GM12878 (cell line): ENCODE measurements at regions not wholly inside any gene's neighbourhood (a gene's known extent, or its start where the extent isn't known, plus 50 kb on each side); places are given as distances from the start of the nearest gene placed in this dataset.

Experiments used
- ATAC-seq: fragments of 200-7000 bp; cut with Tn5 transposase; 3 replicates; pipeline ENCODE4 v1.9.1; 2020; ENCODE audit warnings: mild to moderate bottlenecking, moderate library complexity
- BruUV-seq: library from RNA; stranded (reverse); fragments of 400-500 nt; replicated peaks from 2 replicates; lab custom pipeline; 2021; lab: Mats Ljungman, UMichigan
- CTCF ChIA-PET: fragments of 300-600 bp; sonication (Branson Sonifier 250); formaldehyde crosslinking; extraction: SDS; loops from one replicate; lab custom pipeline; 2021; ENCODE audit warnings: inconsistent platforms; lab: Yijun Ruan, JAX
- POLR2A ChIA-PET: fragments of 350-600 bp; formaldehyde crosslinking; extraction: SDS; loops from one replicate; lab custom pipeline; 2021; ENCODE audit warnings: inconsistent platforms; lab: Charles Lee
- RAD21 ChIA-PET: fragments of 300-600 bp; sonication (Branson Sonifier 250); formaldehyde crosslinking; loops from one replicate; lab custom pipeline; 2023; ENCODE audit warnings: antibody characterized with exemption; ENCODE audit not compliant: unreplicated experiment; lab: Charles Lee
- SMC1A ChIA-PET: fragments of 300-600 bp; sonication (Branson Sonifier 250); formaldehyde crosslinking; loops from one replicate; lab custom pipeline; 2023; ENCODE audit not compliant: unreplicated experiment, uncharacterized antibody; lab: Charles Lee
- DNase-seq: peaks from one replicate; pipeline ENCODE4 v3.0.0-alpha.2; 2011; ENCODE audit warnings: low read depth, low spot score
- FAIRE-seq: peaks from 3 replicates; lab custom pipeline; 2011; peaks lifted over from hg19 to GRCh38; lab: Jason Lieb, UNC
- H2AFZ ChIP-seq: 2 replicates; pipeline ENCODE4 v1.6.0; 2011; ENCODE audit warnings: low read depth, low read length, control low read depth; ENCODE audit not compliant: control insufficient read depth
- H3K27ac ChIP-seq: 2 replicates; pipeline ENCODE4 v1.5.1; 2011; ENCODE audit warnings: control low read depth; ENCODE audit not compliant: control insufficient read depth, insufficient read depth
- H3K27me3 ChIP-seq, 2 experiments: replicated peaks in 1 of 2; 2 replicates each; pipeline versions ENCODE4 v1.6.0 to v1.6.1; 2011; ENCODE audit warnings: low read length in 1 of 2; ENCODE audit not compliant: control insufficient read depth in 2 of 2, insufficient read depth in 2 of 2
- H3K36me3 ChIP-seq, 2 experiments: 2 replicates each; pipeline ENCODE4 v1.5.1; 2011; ENCODE audit warnings: low read length in 1 of 2; ENCODE audit not compliant: control insufficient read depth in 2 of 2, insufficient read depth in 2 of 2
- H3K4me1 ChIP-seq: 2 replicates; pipeline ENCODE4 v1.6.1; 2011; ENCODE audit warnings: mild to moderate bottlenecking, low read length, moderate library complexity, mixed read lengths; ENCODE audit not compliant: control insufficient read depth, insufficient read depth
- H3K4me2 ChIP-seq: 2 replicates; pipeline ENCODE4 v1.6.0; 2011; ENCODE audit warnings: control low read depth; ENCODE audit not compliant: control insufficient read depth, insufficient read depth
- H3K4me3 ChIP-seq: fragments of 200-600 bp; sonication (generic); 2 replicates; pipeline ENCODE4 v1.5.1; 2016
- H3K79me2 ChIP-seq: 2 replicates; pipeline ENCODE4 v1.6.0; 2011; ENCODE audit warnings: low read length; ENCODE audit not compliant: control insufficient read depth, insufficient read depth
- H3K9ac ChIP-seq: 2 replicates; pipeline ENCODE4 v1.8.0; 2011; ENCODE audit warnings: low read length, control low read depth, mixed read lengths; ENCODE audit not compliant: control insufficient read depth, insufficient read depth
- H3K9me3 ChIP-seq: replicated peaks from 3 replicates; pipeline ENCODE4 v1.5.1; 2011; ENCODE audit warnings: mild to moderate bottlenecking, low read length; ENCODE audit not compliant: control insufficient read depth, insufficient read depth
- H4K20me1 ChIP-seq: 2 replicates; pipeline ENCODE4 v1.6.0; 2011; ENCODE audit not compliant: control insufficient read depth, insufficient read depth
- ATF2 ChIP-seq: IDR thresholded peaks from 2 replicates; pipeline ENCODE4 v1.6.1; 2012; ENCODE audit warnings: low read length, inconsistent platforms
- CREM ChIP-seq: IDR thresholded peaks from 2 replicates; pipeline ENCODE4 v1.6.1; 2014; ENCODE audit warnings: antibody characterized with exemption, low read depth
- E4F1 ChIP-seq: fragments of 450-650 bp; IDR thresholded peaks from 2 replicates; pipeline ENCODE4 v1.6.1; 2018; ENCODE audit warnings: borderline replicate concordance, mild to moderate bottlenecking; ENCODE audit not compliant: partially characterized antibody
- ELK1 ChIP-seq: IDR thresholded peaks from 2 replicates; pipeline ENCODE4 v1.6.1; 2012; ENCODE audit warnings: low read depth, low read length, improper control_type of control experiment
- KDM1A ChIP-seq: fragments of 200-600 bp; sonication (generic); IDR thresholded peaks from 2 replicates; pipeline ENCODE4 v1.6.1; 2016; ENCODE audit warnings: borderline replicate concordance
- KLF5 ChIP-seq: fragments of 450-650 bp; IDR thresholded peaks from 2 replicates; pipeline ENCODE4 v1.6.1; 2014; ENCODE audit warnings: mild to moderate bottlenecking; ENCODE audit not compliant: partially characterized antibody
- MAX ChIP-seq: IDR thresholded peaks from 2 replicates; pipeline ENCODE4 v1.6.1; 2012; ENCODE audit warnings: low read depth, low read length, improper control_type of control experiment
- MEF2B ChIP-seq: fragments of 450-650 bp; IDR thresholded peaks from 2 replicates; pipeline ENCODE4 v1.6.1; 2018; ENCODE audit warnings: mild to moderate bottlenecking, moderate library complexity; ENCODE audit not compliant: partially characterized antibody, poor library complexity, severe bottlenecking
- MTA2 ChIP-seq: fragments of 450-650 bp; IDR thresholded peaks from 2 replicates; pipeline ENCODE4 v1.6.1; 2016; ENCODE audit warnings: low read depth, mild to moderate bottlenecking, moderate library complexity
- PBX3 ChIP-seq: IDR thresholded peaks from 2 replicates; pipeline ENCODE4 v1.6.1; 2011; ENCODE audit warnings: mild to moderate bottlenecking, low read depth, low read length, moderate library complexity; ENCODE audit not compliant: insufficient replicate concordance
- RCOR1 ChIP-seq: conservative IDR thresholded peaks from 2 replicates; pipeline ENCODE4 v1.6.1; 2012; ENCODE audit warnings: low read depth, low read length, improper control_type of control experiment
- SMAD1 ChIP-seq: fragments of 450-650 bp; IDR thresholded peaks from 2 replicates; pipeline ENCODE4 v1.6.1; 2018; ENCODE audit warnings: mild to moderate bottlenecking, low read depth; ENCODE audit not compliant: partially characterized antibody
- SREBF2 ChIP-seq: IDR thresholded peaks from 2 replicates; pipeline ENCODE4 v1.6.1; 2012; ENCODE audit warnings: mild to moderate bottlenecking, low read length
- USF2 ChIP-seq: IDR thresholded peaks from 2 replicates; pipeline ENCODE4 v1.6.1; 2011; ENCODE audit warnings: low read depth, low read length, improper control_type of control experiment, borderline replicate concordance
- WRNIP1 ChIP-seq: IDR thresholded peaks from 2 replicates; pipeline ENCODE4 v1.6.1; 2011; ENCODE audit warnings: low read depth, low read length, improper control_type of control experiment, borderline replicate concordance
- ZNF274 ChIP-seq: IDR thresholded peaks from one replicate; pipeline ENCODE4 v1.8.0; 2011; ENCODE audit not compliant: insufficient read length, insufficient read depth
- WGBS: methylation state at CpG from one replicate; pipeline ENCODE4 v1.1.6; 2016; ENCODE audit warnings: low lambda C conversion rate; ENCODE audit not compliant: insufficient replicate concordance, insufficient coverage; ENCODE audit errors: missing lambda C conversion rate; 5-methylcytosine and 5-hydroxymethylcytosine counted together
- in situ Hi-C: fragments of 300-500 bp; cut with MboI; formaldehyde crosslinking; loops from 9 replicates; pipeline ENCODE4 v1.14.3; 2018; ENCODE audit warnings: mixed read lengths
- intact Hi-C: fragments of 100-400 bp; cut with micrococcal nuclease; formaldehyde crosslinking; loops from one replicate; pipeline ENCODE4 v1.14.2; 2022; ENCODE audit not compliant: unreplicated experiment

GRCh38 chr13:88074794-88075510, 403.8 kb downstream of the SLITRK5 start:
- no peak for DNase-seq
- ChIA-PET RAD21 (no interaction called here), POLR2A (no interaction called here), SMC1A (no interaction called here), CTCF (no interaction called here)
- Histone ChIP-seq H3K79me2 (no peaks in the 10 kb centered on the region), H3K9me3 (no peaks in the 10 kb centered on the region), H3K4me2 (no peak overlapping the region), H3K36me3 (no peaks in the 10 kb centered on the region), H3K27me3 (no peaks in the 10 kb centered on the region), H3K4me1 (no peaks in the 10 kb centered on the region), H3K27ac (no peak overlapping the region), H3K4me3 (no peak overlapping the region), H3K9ac (no peak overlapping the region), H4K20me1 (no peaks in the 10 kb centered on the region), H2AFZ (no peak overlapping the region)
- WGBS, result 15% methylated on average over 5 of the region's 5 CpGs
- intact Hi-C loops, result no loop called here
- BruUV-seq, result no TSS peak
- FAIRE-seq, result no peak
- ATAC-seq, result no peak
- in situ Hi-C loops, result no loop called here
- TF ChIP-seq ATF2 (no peak), USF2 (no peak), E4F1 (no peak), ELK1 (no peak), MTA2 (no peak), CREM (no peak), PBX3 (no peak), RCOR1 (no peak), MAX (no peak), SMAD1 (no peak), ZNF274 (no peak), SREBF2 (no peak), KLF5 (no peak), WRNIP1 (no peak), KDM1A (no peak), MEF2B (no peak)
